ENCODE measurements at regions not wholly inside any gene's neighbourhood (a gene's known extent, or its start where the extent isn't known, plus 50 kb on each side); places are given as distances from the start of the nearest gene placed in this dataset.
"Not testable (repeated sequence)": the region's sequence is repeated elsewhere in the genome, so short reads cannot be mapped to it uniquely, and the experiment has no call there.

GRCh38 chr6:168238159-168238909, 81.2 kb downstream of the DACT2 start:
- DNase-seq (ENCODE audit: low spot score), result no peak
- ATAC-seq (ENCODE audit: low FRiP score), result peak; percentile 71
- no peak for TF ChIP-seq CTCF (IDR thresholded peaks at IDR 0.05)

- not testable (repeated sequence) for ATAC-seq (ENCODE audit: low FRiP score); DNase-seq (ENCODE audit: low spot score)
Measured at GRCh38 chr6:168233875-168234213, 85.7 kb downstream of the DACT2 start.

- ATAC-seq (ENCODE audit: low FRiP score) (no peak), DNase-seq (ENCODE audit: low spot score) (no peak)
- no peak for TF ChIP-seq CTCF (IDR thresholded peaks at IDR 0.05)
Measured at GRCh38 chr6:168232989-168233874, 86.3 kb downstream of the DACT2 start.

GRCh38 chr6:168232528-168232927, 87.0 kb downstream of the DACT2 start:
- ATAC-seq (ENCODE audit: low FRiP score) (no peak), DNase-seq (ENCODE audit: low spot score) (no peak)
- TF ChIP-seq CTCF (IDR thresholded peaks at IDR 0.05), result no peak

- ATAC-seq (ENCODE audit: low FRiP score), result no peak
- no peak for DNase-seq (ENCODE audit: low spot score)
- no peak for TF ChIP-seq CTCF (IDR thresholded peaks at IDR 0.05)
Measured at GRCh38 chr6:168232062-168232461, 87.5 kb downstream of the DACT2 start.

GRCh38 chr6:168231393-168231957, 88.1 kb downstream of the DACT2 start:
- DNase-seq (ENCODE audit: low spot score) (no peak), ATAC-seq (ENCODE audit: low FRiP score) (no peak)
- TF ChIP-seq CTCF (IDR thresholded peaks at IDR 0.05), result no peak

GRCh38 chr6:168229368-168229752, 90.2 kb downstream of the DACT2 start:
- DNase-seq (ENCODE audit: low spot score) (no peak), ATAC-seq (ENCODE audit: low FRiP score) (no peak)
- no peak for TF ChIP-seq CTCF (IDR thresholded peaks at IDR 0.05)

Measured in omental fat pad (tissue), 3 donors.